Calu3 (cell line): ENCODE measurements at regions not wholly inside any gene's neighbourhood (a gene's known extent, or its start where the extent isn't known, plus 50 kb on each side); places are given as distances from the start of the nearest gene placed in this dataset.

Source experiments
- BruUV-seq: library from RNA; stranded (reverse); fragments of 400-500 nt; replicated peaks from 2 replicates; lab custom pipeline; 2021; lab: Mats Ljungman, UMichigan
- CTCF ChIA-PET: fragments of 300-600 bp; sonication (Branson Sonifier 250); formaldehyde crosslinking; loops from one replicate; lab custom pipeline; 2022; ENCODE audit warnings: antibody characterized with exemption; lab: Charles Lee
- DNase-seq: peaks from one replicate; pipeline ENCODE4 v3.0.0; 2022
- H3K27ac Mint-ChIP-seq: one replicate; pipeline ENCODE4 v1.8.0; 2022; ENCODE audit warnings: mixed read lengths; ENCODE audit not compliant: unreplicated experiment
- H3K27me3 Mint-ChIP-seq: one replicate; pipeline ENCODE4 v1.8.0; 2022; ENCODE audit warnings: mixed read lengths; ENCODE audit not compliant: unreplicated experiment
- H3K36me3 Mint-ChIP-seq: one replicate; pipeline ENCODE4 v1.8.0; 2022; ENCODE audit warnings: mild to moderate bottlenecking, moderate library complexity, mixed read lengths; ENCODE audit not compliant: insufficient read depth, unreplicated experiment
- H3K4me1 Mint-ChIP-seq: one replicate; pipeline ENCODE4 v1.8.0; 2022; ENCODE audit warnings: mild to moderate bottlenecking, low read depth, mixed read lengths; ENCODE audit not compliant: unreplicated experiment
- H3K4me3 Mint-ChIP-seq: one replicate; pipeline ENCODE4 v1.8.0; 2022; ENCODE audit warnings: mild to moderate bottlenecking, low read depth, moderate library complexity, mixed read lengths; ENCODE audit not compliant: unreplicated experiment
- H3K9me3 Mint-ChIP-seq: one replicate; pipeline ENCODE4 v1.8.0; 2022; ENCODE audit warnings: low read depth, mixed read lengths; ENCODE audit not compliant: unreplicated experiment
- intact Hi-C: fragments of 100-400 bp; cut with micrococcal nuclease; formaldehyde crosslinking; loops from one replicate; pipeline ENCODE4 v1.10.0; 2022; ENCODE audit not compliant: unreplicated experiment
- TF ChIP-seq, protein P1 (sequence below): fragments of 200-600 bp; IDR thresholded peaks from one replicate; pipeline ENCODE4 v1.8.0; 2022; ENCODE audit warnings: antibody characterized with exemption; ENCODE audit not compliant: unreplicated experiment

DNA sequence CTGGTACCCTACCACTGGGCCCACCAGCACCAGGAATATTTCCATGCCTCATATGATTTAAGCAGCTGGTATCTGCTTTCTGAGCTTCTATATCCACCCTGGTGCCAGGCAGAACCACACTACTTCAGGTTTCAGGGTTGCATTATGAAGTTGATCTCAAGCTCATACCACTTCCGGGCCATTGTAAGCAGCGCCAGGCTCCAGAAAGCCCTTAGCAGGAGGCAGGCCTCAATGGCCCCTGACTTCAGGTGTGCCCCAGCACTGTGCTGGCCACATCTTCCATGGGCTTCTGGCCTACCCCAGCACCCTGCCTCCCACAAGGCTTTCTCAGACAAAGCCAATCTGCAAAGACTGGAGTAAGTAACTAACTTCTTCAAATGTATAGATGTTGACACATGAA lies 391.3 kb upstream of the GRM3 start:
- H3K36me3 Mint-ChIP-seq = no peaks in the 10 kb centered on the region
- intact Hi-C loops = no loop called here
- CTCF ChIA-PET = no interaction called here
- H3K27me3 Mint-ChIP-seq = no peaks in the 10 kb centered on the region
- DNase-seq = no peak
- no TSS peak for BruUV-seq
- H3K4me3 Mint-ChIP-seq = no peak overlapping the region
- no peaks in the 10 kb centered on the region for H3K9me3 Mint-ChIP-seq
- no peaks in the 10 kb centered on the region for H3K4me1 Mint-ChIP-seq
- H3K27ac Mint-ChIP-seq = no peak overlapping the region
- TF ChIP-seq, protein P1, sequence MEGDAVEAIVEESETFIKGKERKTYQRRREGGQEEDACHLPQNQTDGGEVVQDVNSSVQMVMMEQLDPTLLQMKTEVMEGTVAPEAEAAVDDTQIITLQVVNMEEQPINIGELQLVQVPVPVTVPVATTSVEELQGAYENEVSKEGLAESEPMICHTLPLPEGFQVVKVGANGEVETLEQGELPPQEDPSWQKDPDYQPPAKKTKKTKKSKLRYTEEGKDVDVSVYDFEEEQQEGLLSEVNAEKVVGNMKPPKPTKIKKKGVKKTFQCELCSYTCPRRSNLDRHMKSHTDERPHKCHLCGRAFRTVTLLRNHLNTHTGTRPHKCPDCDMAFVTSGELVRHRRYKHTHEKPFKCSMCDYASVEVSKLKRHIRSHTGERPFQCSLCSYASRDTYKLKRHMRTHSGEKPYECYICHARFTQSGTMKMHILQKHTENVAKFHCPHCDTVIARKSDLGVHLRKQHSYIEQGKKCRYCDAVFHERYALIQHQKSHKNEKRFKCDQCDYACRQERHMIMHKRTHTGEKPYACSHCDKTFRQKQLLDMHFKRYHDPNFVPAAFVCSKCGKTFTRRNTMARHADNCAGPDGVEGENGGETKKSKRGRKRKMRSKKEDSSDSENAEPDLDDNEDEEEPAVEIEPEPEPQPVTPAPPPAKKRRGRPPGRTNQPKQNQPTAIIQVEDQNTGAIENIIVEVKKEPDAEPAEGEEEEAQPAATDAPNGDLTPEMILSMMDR = no peak

DNA sequence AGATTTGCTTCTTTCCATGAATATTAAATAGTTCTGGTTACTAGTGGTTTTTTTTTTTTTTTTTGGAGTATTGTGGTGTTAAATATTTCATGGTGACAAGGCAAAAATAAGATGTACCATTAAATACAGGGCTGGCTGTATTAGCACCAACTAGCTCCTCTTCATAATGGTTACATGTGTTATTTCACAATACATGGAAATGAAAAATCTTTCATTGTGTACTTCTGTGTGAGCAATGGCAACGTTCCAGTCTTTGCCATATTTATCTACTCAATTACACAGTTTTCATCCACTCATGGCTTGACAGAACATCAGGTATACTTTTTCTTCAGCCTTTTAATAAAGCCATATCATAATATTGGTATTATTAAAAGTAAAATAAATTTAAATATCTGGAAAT lies 394.7 kb upstream of the GRM3 start:
- Mint-ChIP-seq H3K4me3 (no peak overlapping the region), H3K27me3 (no peaks in the 10 kb centered on the region), H3K27ac (no peak overlapping the region), H3K9me3 (no peaks in the 10 kb centered on the region), H3K36me3 (no peaks in the 10 kb centered on the region), H3K4me1 (no peaks in the 10 kb centered on the region)
- TF ChIP-seq, protein P1 = no peak
- CTCF ChIA-PET = no interaction called here
- intact Hi-C loops = no loop called here
- BruUV-seq = no TSS peak
- DNase-seq = no peak

DNA sequence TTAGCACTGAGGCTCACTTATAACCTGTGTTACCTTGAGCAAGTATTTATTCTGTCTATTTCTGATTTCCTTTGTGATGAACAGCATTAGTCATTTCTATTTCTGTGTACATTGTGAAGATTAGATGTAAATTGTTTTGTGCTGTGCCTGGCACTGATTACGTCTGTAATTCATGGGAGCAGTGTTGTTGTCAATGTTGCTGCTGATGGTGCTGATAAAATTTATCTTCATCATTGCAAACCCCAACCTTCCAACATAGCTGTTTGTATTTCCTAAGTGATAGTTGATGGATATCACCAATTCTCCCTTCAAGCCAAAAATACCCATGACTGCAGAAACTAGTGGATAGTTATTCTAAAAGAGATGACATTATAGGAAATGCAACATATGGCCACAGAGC lies 400.5 kb upstream of the GRM3 start:
- no peak overlapping the region for H3K4me3 Mint-ChIP-seq
- CTCF ChIA-PET = no interaction called here
- no peak overlapping the region for H3K27ac Mint-ChIP-seq
- no peaks in the 10 kb centered on the region for H3K27me3 Mint-ChIP-seq
- TF ChIP-seq, protein P1 = no peak
- DNase-seq = no peak
- H3K36me3 Mint-ChIP-seq = no peaks in the 10 kb centered on the region
- H3K9me3 Mint-ChIP-seq = no peaks in the 10 kb centered on the region
- H3K4me1 Mint-ChIP-seq = peaks cover 9% of the 10 kb centered on the region
- intact Hi-C loops = no loop called here
- BruUV-seq = no TSS peak

DNA sequence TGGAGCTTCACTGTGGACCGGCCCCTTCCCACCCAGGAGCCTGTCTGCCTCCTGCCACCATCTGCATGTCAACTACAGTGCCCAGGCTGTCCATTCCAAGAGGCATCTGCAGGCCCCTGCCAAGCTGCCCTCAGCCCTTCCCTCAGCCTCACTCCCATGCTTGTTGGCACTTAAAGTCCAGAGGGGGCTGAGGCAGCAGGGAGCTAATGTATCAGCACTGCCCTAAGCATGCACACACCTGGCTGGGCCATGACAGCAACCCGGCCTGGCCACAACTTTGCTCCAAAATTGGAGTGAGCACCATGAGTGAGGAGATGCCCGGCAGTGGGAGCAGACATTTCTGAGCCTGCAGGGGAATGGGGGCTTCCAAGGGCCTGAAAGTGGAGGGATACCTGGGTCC lies 417.5 kb upstream of the GRM3 start:
- no peaks in the 10 kb centered on the region for H3K36me3 Mint-ChIP-seq
- no TSS peak for BruUV-seq
- CTCF ChIA-PET = no interaction called here
- TF ChIP-seq, protein P1 = no peak
- no peak for DNase-seq
- H3K27me3 Mint-ChIP-seq = no peaks in the 10 kb centered on the region
- peaks cover 9% of the 10 kb centered on the region for H3K9me3 Mint-ChIP-seq
- H3K4me3 Mint-ChIP-seq = no peak overlapping the region
- intact Hi-C loops = no loop called here
- no peak overlapping the region for H3K27ac Mint-ChIP-seq
- H3K4me1 Mint-ChIP-seq = no peaks in the 10 kb centered on the region
